GM19452 (cell line): ENCODE measurements at regions not wholly inside any gene's neighbourhood (a gene's known extent, or its start where the extent isn't known, plus 50 kb on each side); places are given as distances from the start of the nearest gene placed in this dataset.

Experiments
- ATAC-seq: cut with Tn5 transposase; IDR thresholded peaks from one replicate; pipeline ENCODE4 v1.9.1; 2021; ENCODE audit not compliant: unreplicated experiment

DNA sequence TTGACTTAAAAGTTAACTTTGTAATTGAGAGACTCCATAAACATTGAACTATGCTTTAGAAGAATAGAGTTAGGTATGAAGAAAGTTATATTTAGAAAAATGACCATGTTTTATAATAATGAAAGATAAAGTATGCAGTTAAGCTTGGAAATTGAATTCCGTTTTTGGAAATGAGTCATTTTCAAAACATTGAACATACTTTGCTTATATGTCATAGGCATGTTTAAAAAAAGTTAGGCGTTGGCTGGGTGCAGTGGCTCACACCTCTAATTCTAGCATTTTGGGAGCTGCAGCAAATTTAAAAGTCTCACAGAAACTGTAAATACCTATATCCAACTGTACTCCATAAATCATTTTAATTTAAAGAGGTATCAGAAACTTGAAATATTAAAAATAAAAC, 607.4 kb downstream of the CBLN2 start:
- no peak for ATAC-seq

DNA sequence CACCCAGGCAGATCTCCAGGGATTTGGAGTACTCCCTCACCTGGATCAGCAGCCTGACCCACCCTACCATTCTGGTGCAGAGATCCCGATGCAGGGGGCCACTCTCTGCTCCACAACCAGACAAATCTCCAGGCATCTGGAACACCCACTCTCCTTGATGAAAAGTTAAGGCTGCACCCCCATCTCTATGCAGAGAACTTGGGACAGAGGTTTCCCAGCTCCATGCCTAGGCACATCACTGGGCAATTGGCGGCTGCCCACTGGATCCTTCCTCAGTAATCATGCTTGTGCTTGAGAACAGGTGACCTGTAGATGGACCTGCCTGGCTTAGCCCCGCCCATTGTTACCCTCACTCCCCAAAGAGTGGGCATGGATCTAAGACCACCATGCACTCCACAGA, 624.9 kb downstream of the CBLN2 start:
- ATAC-seq, result no peak

DNA sequence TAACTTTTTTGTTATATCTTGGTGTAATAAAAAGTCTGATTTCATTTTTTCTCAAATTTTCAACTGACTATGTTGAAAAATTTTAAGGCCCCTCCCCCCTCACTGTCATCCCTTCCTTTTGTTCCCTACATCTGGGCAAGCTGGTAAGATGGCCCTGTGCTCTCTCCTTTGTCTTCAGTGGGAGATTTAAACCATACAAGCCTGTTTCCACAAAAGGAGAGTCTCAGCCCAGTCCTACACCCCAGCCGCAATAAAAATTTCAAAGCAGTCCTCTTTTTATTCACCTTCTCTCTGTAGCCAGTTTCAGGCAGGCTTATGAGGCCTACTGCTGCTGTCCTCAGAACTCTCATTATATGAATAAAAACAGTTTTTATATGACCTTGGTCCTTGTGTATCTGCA, 630.5 kb downstream of the CBLN2 start:
- ATAC-seq, result no peak

DNA sequence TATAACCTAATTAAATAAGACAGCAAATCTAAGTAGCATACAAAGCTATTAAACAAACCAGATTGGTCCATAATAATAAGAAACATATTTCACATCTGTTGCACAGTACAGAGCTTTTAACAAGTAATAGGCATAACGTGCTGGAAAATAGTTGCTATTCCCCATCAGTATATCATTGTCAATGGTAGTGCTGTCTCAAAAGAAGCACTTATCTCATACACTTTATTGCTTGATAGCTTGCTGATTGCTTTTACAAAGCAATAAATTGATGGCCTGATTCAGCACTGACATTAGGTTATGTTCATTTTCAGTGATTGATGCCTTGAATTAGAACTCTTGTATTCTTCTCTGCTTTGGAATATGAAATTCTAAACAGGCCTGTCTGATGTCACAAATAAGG, 641.7 kb downstream of the CBLN2 start:
- no peak for ATAC-seq

DNA sequence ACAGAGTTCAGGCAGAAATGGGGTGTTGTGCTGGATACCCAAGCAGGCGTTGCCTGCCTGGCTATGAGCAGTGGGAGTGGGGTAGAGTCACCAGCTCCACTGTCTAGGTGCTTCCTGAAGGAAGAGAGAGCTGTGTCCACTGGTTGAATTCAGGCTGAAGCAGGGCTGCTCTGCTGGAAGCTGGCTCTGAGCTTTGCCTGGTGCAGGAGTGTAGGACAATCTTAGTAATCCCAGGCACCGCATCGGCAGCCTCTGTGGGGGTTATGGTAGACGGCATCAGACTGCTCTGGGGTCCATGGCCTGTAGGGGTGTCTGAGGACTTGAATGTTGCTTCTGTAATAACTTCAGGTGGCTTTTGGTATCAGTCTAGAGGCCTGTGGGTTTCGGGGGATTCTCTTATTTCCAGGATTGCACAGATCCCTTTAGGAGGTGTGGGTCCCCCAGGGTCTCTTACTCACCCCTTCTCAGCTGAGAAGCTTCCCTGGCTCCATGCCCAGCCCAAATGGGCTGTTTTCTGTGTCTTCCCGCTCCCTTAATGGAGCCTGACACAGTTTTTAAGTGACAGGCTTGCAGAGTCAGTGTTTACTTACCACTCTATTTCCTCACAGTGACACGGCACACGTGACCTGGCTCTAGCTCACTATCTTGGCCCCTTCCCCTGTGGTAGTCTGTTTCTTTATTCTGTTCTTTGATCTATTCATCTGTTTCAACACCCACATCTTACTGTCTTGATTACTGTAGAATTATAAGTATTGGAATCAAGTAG, 644.3 kb downstream of the CBLN2 start:
- no peak for ATAC-seq

DNA sequence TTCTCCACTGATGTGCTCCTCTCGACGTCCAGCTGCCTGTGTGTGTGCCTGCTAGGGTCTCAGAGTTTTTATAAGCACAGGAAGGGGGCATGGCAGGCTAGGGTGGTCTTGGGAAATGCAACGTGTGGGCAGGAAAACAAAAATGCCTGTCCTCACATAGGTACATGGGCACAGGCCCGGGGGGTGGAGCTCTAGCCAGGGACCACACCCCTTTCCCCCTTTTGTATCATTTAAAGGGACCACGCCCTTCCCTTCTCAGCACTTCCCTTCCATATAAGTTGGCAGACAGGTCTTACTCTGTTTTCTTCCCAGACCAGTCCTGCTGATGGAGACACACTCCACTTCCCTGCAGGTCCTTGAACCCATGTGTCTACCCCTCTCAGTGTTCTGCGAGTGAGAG, 645.0 kb downstream of the CBLN2 start:
- no peak for ATAC-seq

DNA sequence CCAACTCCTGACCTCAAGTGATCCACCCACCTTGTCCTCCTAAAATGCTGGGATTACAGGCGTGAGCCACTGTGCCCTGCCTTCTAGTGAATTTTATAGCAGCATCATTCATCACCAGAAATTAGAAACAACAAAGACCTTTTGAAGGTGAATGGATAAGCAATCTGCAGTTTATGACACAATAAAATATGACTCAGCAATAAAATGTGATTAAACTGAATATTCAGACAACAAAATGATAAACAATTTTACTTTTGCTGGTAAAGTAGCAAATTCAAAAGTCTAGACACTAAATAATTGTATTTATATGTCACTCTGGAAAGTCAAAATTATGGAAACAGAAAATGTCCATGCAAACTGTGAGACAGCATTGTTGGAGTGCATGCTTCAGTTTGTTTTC, 656.6 kb downstream of the CBLN2 start:
- no peak for ATAC-seq

DNA sequence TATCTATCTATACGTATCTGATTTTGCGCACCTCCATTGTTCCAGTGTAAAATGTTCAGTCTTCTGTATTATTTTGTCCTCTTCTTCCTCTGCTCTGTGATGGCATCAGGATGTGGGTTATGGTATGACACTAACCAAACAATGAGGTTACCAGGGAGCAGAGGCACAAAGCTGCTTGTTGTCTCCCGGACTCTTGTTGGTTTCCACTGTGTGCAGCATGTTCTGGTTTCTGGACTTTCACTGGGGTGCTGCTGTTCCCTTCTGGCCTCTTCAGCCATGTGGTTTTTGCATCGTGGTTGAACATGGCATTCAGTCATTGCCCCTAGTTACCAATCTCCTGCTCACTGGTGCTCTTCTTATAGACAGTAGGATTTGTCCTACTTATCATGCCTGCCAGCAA, 665.9 kb downstream of the CBLN2 start:
- ATAC-seq, result no peak

DNA sequence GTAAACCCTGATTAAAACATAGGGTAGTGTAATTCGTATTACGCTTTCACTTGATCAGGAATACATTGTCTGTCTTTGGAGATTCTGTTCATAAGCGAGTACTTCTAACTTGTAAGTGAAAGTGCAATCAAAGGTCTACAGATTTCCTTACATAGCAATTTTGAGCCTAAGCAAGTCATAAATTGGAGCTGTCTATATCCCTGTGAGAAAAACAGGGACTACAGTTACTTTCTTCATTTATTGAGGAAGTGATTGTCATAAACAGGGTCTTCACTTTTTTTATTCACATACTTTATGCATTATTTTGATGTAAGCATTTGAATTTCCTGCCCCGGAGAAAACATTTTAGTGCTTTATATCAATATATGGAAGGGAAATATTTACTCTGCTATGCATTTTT, 670.4 kb downstream of the CBLN2 start:
- no peak for ATAC-seq

DNA sequence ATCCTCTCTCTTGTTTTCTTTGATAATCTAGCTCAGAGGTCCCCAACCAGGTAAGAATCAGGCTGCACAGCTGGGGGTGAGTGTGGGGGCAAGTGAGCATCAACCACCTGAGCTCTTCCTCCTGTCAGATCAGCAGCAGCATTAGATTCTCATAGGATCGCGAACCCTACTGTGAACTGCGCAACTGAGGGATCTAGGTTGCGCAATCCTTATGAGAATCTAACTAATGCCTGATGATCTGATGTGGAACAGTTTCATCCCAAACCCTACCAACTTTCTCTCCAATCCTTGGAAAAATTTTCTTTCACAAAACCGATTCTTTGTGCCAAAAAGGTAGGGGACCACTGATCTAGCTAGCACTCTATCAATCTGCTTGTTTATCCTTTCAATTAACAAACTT, 678.3 kb downstream of the CBLN2 start:
- no peak for ATAC-seq

DNA sequence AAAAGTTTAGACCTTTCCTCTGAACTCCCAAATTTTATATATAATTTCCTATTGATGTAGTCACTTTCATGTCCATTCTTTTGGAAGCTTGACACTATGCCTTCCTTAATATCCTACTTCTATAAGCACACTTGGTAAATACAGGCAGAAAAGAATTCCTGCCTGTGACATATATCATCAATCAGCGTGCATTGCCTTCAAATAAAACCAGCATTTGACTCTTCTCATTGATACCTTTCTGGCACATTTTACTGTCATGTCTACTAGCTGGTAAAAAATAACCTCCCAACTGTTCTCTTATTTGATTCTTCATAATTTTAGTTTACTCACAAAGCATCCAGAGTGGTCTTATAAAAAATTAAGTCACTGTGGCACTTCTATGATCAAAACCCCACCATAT, 693.5 kb downstream of the CBLN2 start:
- no peak for ATAC-seq

DNA sequence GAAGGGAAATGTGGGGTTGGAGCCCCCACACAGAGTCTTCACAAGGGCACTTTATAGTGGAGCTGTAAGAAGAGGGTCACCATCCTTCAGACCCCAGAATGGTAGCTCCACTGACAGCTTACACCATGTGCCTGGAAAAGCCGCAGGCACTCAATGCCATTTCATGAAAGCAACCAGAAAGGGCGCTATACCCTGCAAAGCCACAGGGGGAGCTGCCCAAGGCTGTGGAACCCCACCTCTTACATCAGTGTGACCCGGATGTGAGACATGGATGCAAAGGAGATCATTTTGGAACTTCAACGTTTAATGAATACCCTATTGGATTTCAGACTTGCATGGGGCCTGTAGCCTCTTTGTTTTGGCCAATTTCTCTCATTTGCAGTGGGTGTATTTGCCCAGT, 694.7 kb downstream of the CBLN2 start:
- ATAC-seq, result no peak

DNA sequence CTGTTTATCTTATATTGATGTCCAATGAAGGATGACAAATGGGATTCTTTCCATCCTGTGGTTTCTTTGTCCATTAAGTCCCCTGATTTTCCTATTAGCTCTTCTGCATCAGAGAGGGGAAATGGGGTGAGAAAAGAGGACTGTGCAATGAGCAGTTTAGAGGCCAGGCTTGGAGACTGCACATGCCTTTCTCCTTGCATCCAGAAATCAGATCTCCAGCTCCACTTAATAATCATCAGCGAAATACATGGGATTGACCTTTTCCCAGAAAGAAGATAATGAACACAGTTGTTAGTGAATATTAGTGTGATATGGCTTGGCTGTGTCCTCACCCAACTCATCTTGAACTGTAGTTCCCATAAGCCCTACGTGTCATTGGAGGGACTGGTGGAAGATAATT, 697.4 kb downstream of the CBLN2 start:
- ATAC-seq, result no peak

DNA sequence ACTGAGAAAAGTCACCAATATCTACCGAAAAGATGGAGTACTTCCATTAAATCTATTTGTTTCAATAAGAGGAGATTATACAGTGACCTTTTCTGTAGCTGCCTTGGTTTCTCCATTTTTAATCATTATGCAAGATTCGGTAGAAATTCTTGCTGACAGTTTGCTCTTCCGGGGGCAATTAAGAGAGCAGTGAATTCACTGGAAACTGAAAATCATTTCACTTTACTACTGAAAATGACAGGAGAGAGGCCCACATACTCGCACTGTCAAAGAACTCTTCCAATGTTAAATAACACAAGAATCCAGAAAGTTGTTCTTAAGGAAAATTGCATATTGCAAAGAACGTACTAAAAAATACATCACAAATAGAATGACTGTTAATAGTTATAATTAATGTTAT, 699.3 kb downstream of the CBLN2 start:
- ATAC-seq, result no peak

DNA sequence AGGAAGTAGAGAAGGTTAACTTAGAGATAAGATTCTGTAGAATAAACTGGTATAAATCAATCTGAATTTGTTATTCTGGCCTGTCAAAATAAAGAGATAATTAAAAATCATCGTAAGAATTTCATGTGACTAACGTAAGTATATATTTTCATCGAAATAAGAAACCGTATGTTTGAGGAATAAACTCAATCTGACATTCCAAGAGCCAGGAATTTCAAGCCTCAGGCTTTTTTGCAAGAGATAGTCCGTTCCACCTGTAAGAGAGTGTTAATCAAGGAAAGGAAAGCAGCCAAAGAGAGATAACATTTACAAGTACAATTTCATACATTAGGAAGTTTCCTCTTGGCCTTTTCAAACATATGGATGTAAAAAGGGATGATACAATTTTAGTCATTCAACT, 701.5 kb downstream of the CBLN2 start:
- ATAC-seq, result no peak

DNA sequence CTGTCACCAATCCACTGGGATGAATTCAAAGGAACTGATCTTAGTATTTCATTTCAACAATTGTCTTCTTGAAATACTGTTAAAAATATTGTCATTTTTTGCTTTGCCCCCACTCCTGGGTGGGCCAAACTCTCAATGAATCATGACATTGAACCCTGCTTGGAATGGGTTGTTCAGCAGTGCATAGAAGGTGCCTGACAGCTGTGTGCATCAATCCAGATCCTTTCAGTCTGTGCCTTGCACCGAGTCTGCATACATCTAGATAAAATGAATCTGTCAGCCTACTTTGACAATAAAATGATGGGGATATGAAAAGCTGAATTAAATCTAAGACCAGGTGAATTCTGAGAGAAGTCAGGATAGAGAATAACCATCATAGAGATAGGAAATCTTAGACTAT, 706.6 kb downstream of the CBLN2 start:
- ATAC-seq, result no peak

DNA sequence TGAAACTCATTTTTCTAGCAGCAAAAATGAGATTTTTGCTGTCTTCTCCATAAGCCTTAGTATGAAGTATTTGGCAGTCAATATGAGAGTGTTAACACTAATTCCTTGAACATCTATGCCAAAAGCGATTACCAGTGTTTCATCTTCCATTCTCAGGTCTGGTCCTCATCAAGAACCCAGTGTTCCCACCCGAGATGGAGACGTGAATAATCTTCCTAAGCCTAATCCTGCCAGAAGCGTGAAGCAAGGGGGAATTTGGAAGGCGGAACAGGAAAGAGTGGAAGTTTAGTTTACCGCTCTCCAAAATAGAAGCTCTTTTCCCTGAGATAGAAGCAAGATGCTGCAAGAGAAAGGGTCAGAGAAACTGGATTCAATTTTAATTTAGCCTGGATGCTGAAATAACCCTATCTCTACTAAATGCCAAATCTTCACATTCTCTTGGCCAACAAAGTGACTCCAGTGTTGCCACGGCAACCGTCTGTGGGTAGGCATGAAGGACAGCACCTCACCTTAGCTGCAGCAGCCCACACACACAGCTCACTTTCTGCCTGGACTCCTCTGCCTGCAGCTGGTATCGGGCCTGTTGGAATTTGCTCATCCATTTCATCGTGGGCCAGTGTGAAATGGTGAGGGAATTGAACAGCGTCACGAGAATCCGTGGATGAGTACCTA, 711.1 kb downstream of the CBLN2 start:
- ATAC-seq, result no peak

DNA sequence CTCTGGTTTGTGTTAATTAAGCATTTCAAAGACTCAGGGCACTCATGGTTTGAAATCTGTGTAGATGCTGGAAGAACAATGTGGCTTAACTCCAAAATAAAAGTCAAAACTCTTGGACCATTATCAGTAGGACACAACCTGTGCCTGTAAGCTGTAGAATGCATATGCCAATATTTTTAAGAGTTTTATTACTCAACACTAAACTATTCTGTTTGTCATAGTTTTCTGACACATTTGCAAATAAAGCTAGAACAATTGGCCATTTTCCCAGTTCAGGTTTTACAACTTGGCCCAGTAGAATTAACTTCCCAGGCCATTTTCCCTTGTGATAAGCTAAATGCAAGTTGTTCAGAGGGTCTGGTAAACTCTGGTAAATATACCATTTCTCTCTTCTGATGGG, 713.1 kb downstream of the CBLN2 start:
- ATAC-seq, result no peak

DNA sequence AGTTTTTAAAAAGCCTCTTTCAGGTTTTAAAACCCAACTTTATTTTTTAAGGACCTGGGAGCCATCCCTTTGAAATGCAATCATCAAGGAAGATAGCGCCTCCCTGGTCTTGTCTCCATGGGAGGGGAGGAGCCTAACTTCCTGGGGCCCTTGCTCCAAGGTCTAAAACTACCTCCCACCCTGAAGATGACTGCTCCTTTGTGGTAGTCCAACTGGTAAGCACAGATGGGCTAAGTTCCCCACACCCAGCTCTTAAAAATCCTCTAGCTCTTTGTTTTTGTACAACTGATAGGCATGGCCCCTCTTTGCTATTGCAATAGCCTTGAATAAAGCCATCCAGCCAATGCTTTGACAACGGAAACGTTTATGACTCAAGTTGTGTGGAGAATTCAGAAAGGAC, 716.8 kb downstream of the CBLN2 start:
- ATAC-seq, result no peak

DNA sequence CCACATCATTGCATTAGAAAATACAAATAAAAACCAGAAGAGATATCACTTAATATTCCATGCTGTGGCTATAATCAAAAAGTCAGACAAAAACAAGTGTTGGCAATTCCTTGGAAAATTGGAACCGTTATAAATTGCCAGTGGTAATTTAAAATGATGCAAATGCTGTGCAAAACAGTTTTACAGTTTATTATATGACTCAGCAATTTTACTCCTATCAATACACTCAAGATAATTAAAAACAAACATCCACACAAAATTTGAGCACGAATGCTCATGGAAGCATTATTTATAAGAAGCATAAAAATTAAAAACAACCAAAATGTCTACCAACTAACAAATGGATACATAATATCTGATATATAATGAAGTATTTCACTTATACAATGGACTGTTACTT, 728.8 kb downstream of the CBLN2 start:
- ATAC-seq, result no peak

DNA sequence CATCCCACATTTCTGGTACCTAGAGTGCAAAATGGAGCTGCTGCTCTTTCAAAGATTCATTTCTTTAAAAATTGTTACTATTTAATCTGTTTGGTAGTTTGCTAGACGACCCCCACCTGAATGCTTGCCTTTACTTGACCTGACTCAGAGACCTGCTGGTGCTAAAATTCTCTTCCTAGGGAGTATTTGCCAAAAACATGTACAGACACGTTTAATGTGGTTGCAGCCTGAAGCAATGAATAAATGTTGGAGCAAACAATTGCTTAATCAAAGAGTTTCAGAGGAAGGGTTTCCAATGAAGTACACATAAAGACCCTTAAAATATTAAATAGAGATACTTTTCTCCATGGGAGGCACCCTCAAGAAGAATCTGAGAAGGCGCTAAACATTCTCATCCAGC, 734.4 kb downstream of the CBLN2 start:
- ATAC-seq, result no peak

DNA sequence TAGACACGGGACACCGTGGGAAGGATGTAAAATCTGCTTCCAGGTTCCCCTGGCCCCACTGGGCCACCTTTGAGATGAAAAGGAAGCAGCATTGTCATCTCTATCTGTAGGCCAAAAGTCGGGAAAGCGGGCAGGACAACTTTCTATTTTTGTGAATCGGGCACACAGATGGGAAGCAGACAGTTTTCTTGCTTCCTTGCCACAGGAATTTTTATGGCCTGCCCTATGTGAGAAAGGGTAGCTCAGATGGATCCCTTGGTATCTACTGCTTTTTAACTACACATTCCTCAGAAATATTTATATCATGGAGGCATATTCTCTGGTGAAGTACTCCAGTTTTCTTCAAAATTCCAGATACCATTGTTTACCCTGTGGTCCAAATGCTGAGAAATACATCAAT, 735.5 kb downstream of the CBLN2 start:
- ATAC-seq, result no peak

DNA sequence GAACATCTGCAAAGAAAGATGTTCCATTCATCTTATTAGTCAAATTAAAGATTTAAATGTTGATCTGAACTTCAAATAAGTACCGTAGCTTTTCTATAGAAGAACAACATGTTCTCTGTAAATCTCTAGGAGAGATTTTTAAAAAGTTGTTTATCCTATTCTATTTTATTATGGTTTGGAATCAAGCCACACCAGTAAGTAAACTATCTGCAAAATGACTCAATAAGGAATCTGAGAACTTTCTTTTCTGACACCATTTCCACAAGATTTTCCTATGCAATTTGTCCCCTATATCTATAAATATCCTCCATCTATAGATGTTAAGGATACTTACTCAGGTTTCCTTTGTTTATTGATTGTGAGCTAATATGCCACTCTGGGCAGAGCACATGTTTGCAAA, 736.6 kb downstream of the CBLN2 start:
- ATAC-seq, result no peak
